ENCODE measurements at regions not wholly inside any gene's neighbourhood (a gene's known extent, or its start where the extent isn't known, plus 50 kb on each side); places are given as distances from the start of the nearest gene placed in this dataset.

- no peak for TF ChIP-seq CTCF (IDR thresholded peaks at IDR 0.05)
- TF ChIP-seq POLR2A (IDR thresholded peaks at IDR 0.05): no peak
- Histone ChIP-seq H3K36me3 (no peaks in the 10 kb centered on the region), H3K4me3 (no peak overlapping the region), H3K9me3 (no peaks in the 10 kb centered on the region), H3K4me1 (no peaks in the 10 kb centered on the region), H3K27ac (no peak overlapping the region), H3K27me3 (no peaks in the 10 kb centered on the region)
- ATAC-seq (no peak), DNase-seq (no peak)
- 25% methylated on average over 6 of the region's 6 CpGs for WGBS (ENCODE audit: insufficient coverage, low coverage, low lambda C conversion rate, missing lambda C conversion rate)
- intact Hi-C loops (cut with DNase I): no loop called here
These were observed 1384.3 kb upstream of the WWC1 start for GRCh38 chr5:166906991-166907713.

- H3K4me1 ChIP-seq: no peaks in the 10 kb centered on the region
- ATAC-seq: no peak
- no peaks in the 10 kb centered on the region for H3K36me3 ChIP-seq
- no peak for DNase-seq
- no peak overlapping the region for H3K4me3 ChIP-seq
- TF ChIP-seq POLR2A (IDR thresholded peaks at IDR 0.05): no peak
- TF ChIP-seq CTCF (IDR thresholded peaks at IDR 0.05): no peak
- H3K27ac ChIP-seq: no peak overlapping the region
- H3K9me3 ChIP-seq: no peaks in the 10 kb centered on the region
- no peaks in the 10 kb centered on the region for H3K27me3 ChIP-seq
- intact Hi-C loops (cut with DNase I): no loop called here
These were observed 1382.4 kb upstream of the WWC1 start for GRCh38 chr5:166909040-166909439.

- Histone ChIP-seq H3K4me3 (no peak overlapping the region), H3K36me3 (no peaks in the 10 kb centered on the region), H3K9me3 (no peaks in the 10 kb centered on the region), H3K27ac (no peak overlapping the region), H3K4me1 (no peaks in the 10 kb centered on the region), H3K27me3 (no peaks in the 10 kb centered on the region)
- TF ChIP-seq CTCF (IDR thresholded peaks at IDR 0.05): no peak
- TF ChIP-seq POLR2A (IDR thresholded peaks at IDR 0.05): no peak
- ATAC-seq: no peak
- 94% methylated on average over 2 of the region's 2 CpGs for WGBS (ENCODE audit: insufficient coverage, low coverage, low lambda C conversion rate, missing lambda C conversion rate)
- intact Hi-C loops (cut with DNase I): no loop called here
- DNase-seq: no peak
These were observed 1381.5 kb upstream of the WWC1 start for GRCh38 chr5:166909926-166910325.

GRCh38 chr5:166910995-166911394, 1380.5 kb upstream of the WWC1 start:
- DNase-seq: no peak
- no peak for TF ChIP-seq POLR2A (IDR thresholded peaks at IDR 0.05)
- no peak for TF ChIP-seq CTCF (IDR thresholded peaks at IDR 0.05)
- Histone ChIP-seq H3K36me3 (no peaks in the 10 kb centered on the region), H3K4me1 (no peaks in the 10 kb centered on the region), H3K4me3 (no peak overlapping the region), H3K27me3 (no peaks in the 10 kb centered on the region), H3K27ac (no peak overlapping the region), H3K9me3 (no peaks in the 10 kb centered on the region)
- no peak for ATAC-seq
- WGBS (ENCODE audit: insufficient coverage, low coverage, low lambda C conversion rate, missing lambda C conversion rate): 38% methylated on average over 3 of the region's 3 CpGs
- intact Hi-C loops (cut with DNase I): no loop called here

- ATAC-seq: no peak
- Histone ChIP-seq H3K4me3 (no peak overlapping the region), H3K4me1 (no peaks in the 10 kb centered on the region), H3K27me3 (no peaks in the 10 kb centered on the region), H3K27ac (no peak overlapping the region), H3K36me3 (no peaks in the 10 kb centered on the region), H3K9me3 (no peaks in the 10 kb centered on the region)
- no peak for DNase-seq
- intact Hi-C loops (cut with DNase I): no loop called here
- no peak for TF ChIP-seq POLR2A (IDR thresholded peaks at IDR 0.05)
- no peak for TF ChIP-seq CTCF (IDR thresholded peaks at IDR 0.05)
- 86% methylated on average over 4 of the region's 4 CpGs for WGBS (ENCODE audit: insufficient coverage, low coverage, low lambda C conversion rate, missing lambda C conversion rate)
These were observed 1375.4 kb upstream of the WWC1 start for GRCh38 chr5:166916021-166916420.
